Loucy (cell line): ENCODE measurements at regions not wholly inside any gene's neighbourhood (a gene's known extent, or its start where the extent isn't known, plus 50 kb on each side); places are given as distances from the start of the nearest gene placed in this dataset.
A peak's percentile ranks its signal among the peaks of the same experiment; 100 is the strongest.
"Not testable (repeated sequence)": the region's sequence is repeated elsewhere in the genome, so short reads cannot be mapped to it uniquely, and the experiment has no call there.

ENCODE experiments used
- H2AFZ ChIP-seq: fragments of 200-600 bp; sonication (generic); 2 replicates; pipeline ENCODE4 v1.6.0; 2016; ENCODE audit warnings: antibody characterized with exemption, mild to moderate bottlenecking, low read length, moderate library complexity
- H3F3A ChIP-seq: fragments of 200-600 bp; 2 replicates; pipeline ENCODE4 v1.6.0; 2016; ENCODE audit warnings: antibody characterized with exemption, low read depth, mild to moderate bottlenecking
- H3K27me3 ChIP-seq: fragments of 200-600 bp; sonication (generic); 2 replicates; pipeline ENCODE4 v1.6.1; 2014; ENCODE audit warnings: low read length, mild to moderate bottlenecking; ENCODE audit not compliant: insufficient read depth, poor library complexity, severe bottlenecking
- H3K36me3 ChIP-seq: fragments of 200-600 bp; sonication (generic); 2 replicates; pipeline ENCODE4 v1.6.1; 2016; ENCODE audit warnings: low read length; ENCODE audit not compliant: insufficient read depth
- H3K4me1 ChIP-seq: fragments of 200-600 bp; sonication (generic); 2 replicates; pipeline ENCODE4 v1.5.1; 2014; ENCODE audit warnings: low read length, mild to moderate bottlenecking; ENCODE audit not compliant: insufficient read depth, poor library complexity, severe bottlenecking
- H3K4me2 ChIP-seq: fragments of 200-600 bp; sonication (generic); 2 replicates; pipeline ENCODE4 v1.6.0; 2014; ENCODE audit warnings: antibody characterized with exemption, low read length, low read depth, mild to moderate bottlenecking; ENCODE audit not compliant: poor library complexity, severe bottlenecking
- H3K4me3 ChIP-seq: fragments of 200-600 bp; sonication (generic); 2 replicates; pipeline ENCODE4 v1.5.1; 2014; ENCODE audit warnings: low read length, mild to moderate bottlenecking, mixed read lengths; ENCODE audit not compliant: poor library complexity, severe bottlenecking
- H3K79me2 ChIP-seq: fragments of 200-600 bp; sonication (generic); 2 replicates; pipeline ENCODE4 v1.6.1; 2014; ENCODE audit warnings: low read length; ENCODE audit not compliant: insufficient read depth
- H3K9ac ChIP-seq: fragments of 200-600 bp; sonication (generic); 2 replicates; pipeline ENCODE4 v1.6.0; 2014; ENCODE audit warnings: mild to moderate bottlenecking, low read depth, low read length, moderate library complexity; ENCODE audit not compliant: poor library complexity, severe bottlenecking
- H3K9me2 ChIP-seq: fragments of 200-600 bp; sonication (generic); replicated peaks from 2 replicates; pipeline ENCODE4 v1.6.1; 2016; ENCODE audit warnings: low read depth, low read length, mixed read lengths
- H3K9me3 ChIP-seq: fragments of 200-600 bp; sonication (generic); 2 replicates; pipeline ENCODE4 v1.6.1; 2014; ENCODE audit warnings: mild to moderate bottlenecking, antibody characterized with exemption, low read length, low read depth; ENCODE audit not compliant: insufficient read depth
- H4K20me1 ChIP-seq: fragments of 200-600 bp; sonication (generic); 2 replicates; pipeline ENCODE4 v1.6.0; 2014; ENCODE audit warnings: antibody characterized with exemption, low read length, mild to moderate bottlenecking; ENCODE audit not compliant: insufficient read depth, poor library complexity, severe bottlenecking
- EZH2phosphoT487 ChIP-seq: fragments of 200-600 bp; IDR thresholded peaks from 2 replicates; pipeline ENCODE4 v1.6.1; 2018; ENCODE audit warnings: antibody characterized with exemption, mild to moderate bottlenecking, moderate library complexity, borderline replicate concordance
- TF ChIP-seq, protein P1 (sequence below): fragments of 200-600 bp; sonication (generic); conservative IDR thresholded peaks from 2 replicates; pipeline ENCODE4 v1.5.1; 2014; ENCODE audit warnings: mild to moderate bottlenecking, antibody characterized with exemption, low read length

GRCh38 chr6:15017803-15018202 lies 228.1 kb upstream of the JARID2 start:
- Histone ChIP-seq H4K20me1 (no peaks in the 10 kb centered on the region), H3K79me2 (no peaks in the 10 kb centered on the region), H3K9ac (no peak overlapping the region), H3K4me3 (no peak overlapping the region), H3K36me3 (no peaks in the 10 kb centered on the region), H2AFZ (peak overlapping the region; percentile 79), H3F3A (no peaks in the 10 kb centered on the region), H3K9me3 (no peaks in the 10 kb centered on the region), H3K9me2 (no peaks in the 10 kb centered on the region), H3K4me2 (peak overlapping the region; percentile 10), H3K27me3 (no peaks in the 10 kb centered on the region), H3K4me1 (peaks cover 14% of the 10 kb centered on the region)
- TF ChIP-seq, protein P1, sequence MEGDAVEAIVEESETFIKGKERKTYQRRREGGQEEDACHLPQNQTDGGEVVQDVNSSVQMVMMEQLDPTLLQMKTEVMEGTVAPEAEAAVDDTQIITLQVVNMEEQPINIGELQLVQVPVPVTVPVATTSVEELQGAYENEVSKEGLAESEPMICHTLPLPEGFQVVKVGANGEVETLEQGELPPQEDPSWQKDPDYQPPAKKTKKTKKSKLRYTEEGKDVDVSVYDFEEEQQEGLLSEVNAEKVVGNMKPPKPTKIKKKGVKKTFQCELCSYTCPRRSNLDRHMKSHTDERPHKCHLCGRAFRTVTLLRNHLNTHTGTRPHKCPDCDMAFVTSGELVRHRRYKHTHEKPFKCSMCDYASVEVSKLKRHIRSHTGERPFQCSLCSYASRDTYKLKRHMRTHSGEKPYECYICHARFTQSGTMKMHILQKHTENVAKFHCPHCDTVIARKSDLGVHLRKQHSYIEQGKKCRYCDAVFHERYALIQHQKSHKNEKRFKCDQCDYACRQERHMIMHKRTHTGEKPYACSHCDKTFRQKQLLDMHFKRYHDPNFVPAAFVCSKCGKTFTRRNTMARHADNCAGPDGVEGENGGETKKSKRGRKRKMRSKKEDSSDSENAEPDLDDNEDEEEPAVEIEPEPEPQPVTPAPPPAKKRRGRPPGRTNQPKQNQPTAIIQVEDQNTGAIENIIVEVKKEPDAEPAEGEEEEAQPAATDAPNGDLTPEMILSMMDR = no peak
- no peak for TF ChIP-seq EZH2phosphoT487

- no peaks in the 10 kb centered on the region for H3K27me3 ChIP-seq
- H3K9me3 ChIP-seq = no peaks in the 10 kb centered on the region
- no peaks in the 10 kb centered on the region for H3F3A ChIP-seq
- H3K4me3 ChIP-seq = no peak overlapping the region
- H3K4me2 ChIP-seq = no peak overlapping the region
- no peak for TF ChIP-seq EZH2phosphoT487
- TF ChIP-seq, protein P1 = no peak
- H3K79me2 ChIP-seq = no peaks in the 10 kb centered on the region
- peaks cover 14% of the 10 kb centered on the region for H3K4me1 ChIP-seq
- no peak overlapping the region for H2AFZ ChIP-seq
- H3K9me2 ChIP-seq = no peaks in the 10 kb centered on the region
- no peaks in the 10 kb centered on the region for H4K20me1 ChIP-seq
- no peak overlapping the region for H3K9ac ChIP-seq
- no peaks in the 10 kb centered on the region for H3K36me3 ChIP-seq
These were observed 225.6 kb upstream of the JARID2 start for GRCh38 chr6:15020119-15020770.

GRCh38 chr6:15021074-15021473 lies 224.8 kb upstream of the JARID2 start:
- H3K4me3 ChIP-seq = no peak overlapping the region

GRCh38 chr6:15023018-15023417 lies 222.9 kb upstream of the JARID2 start:
- H3K79me2 ChIP-seq, H3K4me2 ChIP-seq, H3K9me2 ChIP-seq, H3K9ac ChIP-seq, H3F3A ChIP-seq, H3K4me3 ChIP-seq, H3K9me3 ChIP-seq, H3K36me3 ChIP-seq, H4K20me1 ChIP-seq, H3K4me1 ChIP-seq, H2AFZ ChIP-seq, H3K27me3 ChIP-seq: not testable (repeated sequence)

More at GRCh38 chr6:15021074-15021473, 224.8 kb upstream of the JARID2 start:
- no peaks in the 10 kb centered on the region for H3K36me3 ChIP-seq
- no peaks in the 10 kb centered on the region for H3F3A ChIP-seq
- no peak overlapping the region for H3K4me2 ChIP-seq
- H3K27me3 ChIP-seq = no peaks in the 10 kb centered on the region
- TF ChIP-seq, protein P1 = no peak
- no peak for TF ChIP-seq EZH2phosphoT487
- no peaks in the 10 kb centered on the region for H3K9me2 ChIP-seq
- no peak overlapping the region for H2AFZ ChIP-seq
- H4K20me1 ChIP-seq = no peaks in the 10 kb centered on the region
- no peaks in the 10 kb centered on the region for H3K9me3 ChIP-seq
- peaks cover 14% of the 10 kb centered on the region for H3K4me1 ChIP-seq
- H3K79me2 ChIP-seq = no peaks in the 10 kb centered on the region
- H3K9ac ChIP-seq = no peak overlapping the region
